ENCODE measurements at regions not wholly inside any gene's neighbourhood (a gene's known extent, or its start where the extent isn't known, plus 50 kb on each side); places are given as distances from the start of the nearest gene placed in this dataset.

- H4K5ac ChIP-seq (ENCODE audit: low read depth, low read length), result peak overlapping the region; percentile 97
- H2BK15ac ChIP-seq (ENCODE audit: low read depth, low read length), result peak overlapping the region; percentile 97; the same call in 2 of the 3 replicates
- peaks cover 15% of the 10 kb centered on the region for H3K4me1 ChIP-seq (ENCODE audit: control insufficient read depth, insufficient read depth, low read length)
- peak overlapping the region; percentile 97 for H2BK120ac ChIP-seq (ENCODE audit: low read depth, low read length)
- no peak overlapping the region for H2AK9ac ChIP-seq (replicated peaks; ENCODE audit: low read depth, low read length, poor library complexity)
- peak overlapping the region; percentile 81 to 95 for H4K8ac ChIP-seq (ENCODE audit: low read depth in 2 of 2, low read length in 2 of 2)
- in situ Hi-C loops (cut with MboI; ENCODE audit: low sequenced_read_pairs) (loop anchor here (5.0 kb wide), 1 partner anchor 257 kb away; no protein-coding TSS in a partner anchor), dilution Hi-C loops (cut with HindIII; ENCODE audit: low sequenced_read_pairs, unreplicated experiment) (no loop called here), intact Hi-C loops (cut with micrococcal nuclease) (loop anchor here (2.0 to 5.0 kb wide), 2 partner anchors 148 to 447 kb away; no protein-coding TSS in a partner anchor)
- ChIA-PET CTCF (no interaction called here), POLR2A (ENCODE audit: unreplicated experiment) (interaction anchor here (1.2 kb wide), 1 partner anchor 241 kb away, joined by 4 read pairs; no protein-coding TSS in a partner anchor)
- ATAC-seq (ENCODE audit: low read depth) (peak; percentile 52), DNase-seq (peak; percentile 90)
- H2AK5ac ChIP-seq (ENCODE audit: low read depth, low read length), result peak overlapping the region; percentile 98; the same call in 1 of the 2 replicates
- BruUV-seq (replicated peaks), result no TSS peak
- no peak overlapping the region for H2AFZ ChIP-seq (replicated peaks; ENCODE audit: low read length, poor library complexity)
- no peaks in the 10 kb centered on the region for H3K36me3 ChIP-seq (ENCODE audit: control insufficient read depth, insufficient read depth, low read length)
- peak overlapping the region; percentile 97 for H3K4ac ChIP-seq (ENCODE audit: low read depth, low read length)
- no peak overlapping the region for H3K4me3 ChIP-seq (ENCODE audit: insufficient read depth, low read depth, low read length)
- no peaks in the 10 kb centered on the region for H3K9me3 ChIP-seq (ENCODE audit: control insufficient read depth, insufficient read depth, low read length)
- peak overlapping the region; percentile 97 for H2BK20ac ChIP-seq (ENCODE audit: low read depth, low read length)
- TF ChIP-seq BHLHE40 (IDR thresholded peaks at IDR 0.05; ENCODE audit: low read depth, low read length) (peak; percentile 58), FOS (IDR thresholded peaks at IDR 0.05; ENCODE audit: low read depth, low read length) (no peak), MAZ (IDR thresholded peaks at IDR 0.05; ENCODE audit: borderline replicate concordance, low read depth, low read length) (0 out of 2 replicates have a peak, but pooled peaks have one; percentile 19)
- H3K56ac ChIP-seq (ENCODE audit: extremely low read depth, insufficient read depth, low read length), result peak overlapping the region; percentile 83
- H3K18ac ChIP-seq (ENCODE audit: low read depth, low read length), result peak overlapping the region; percentile 99
- peaks cover 12% of the 10 kb centered on the region for H3K9me1 ChIP-seq (ENCODE audit: insufficient read depth, low read length)
- no peaks in the 10 kb centered on the region for H4K20me1 ChIP-seq (ENCODE audit: insufficient read depth, low read length)
- peak overlapping the region; percentile 92 for H3K14ac ChIP-seq (replicated peaks; ENCODE audit: low read depth, low read length)
- WGBS, 2 experiments (ENCODE audit: extremely low coverage in 2 of 2, insufficient read length in 1 of 2), result no CpG with 5 or more reads among the region's 1 CpG
- H3K9ac ChIP-seq (ENCODE audit: low read depth, low read length), result peak overlapping the region; percentile 16; the same call in 1 of the 2 replicates
- peak overlapping the region; percentile 94 for H4K91ac ChIP-seq (ENCODE audit: insufficient read depth, low read depth, low read length)
- peak overlapping the region; percentile 94 for H2BK5ac ChIP-seq (ENCODE audit: low read depth, low read length, poor library complexity, severe bottlenecking)
- peak overlapping the region; percentile 82 for H3K23ac ChIP-seq (ENCODE audit: low read depth, low read length)
- peak overlapping the region; percentile 79 for H3K27ac ChIP-seq (ENCODE audit: insufficient read depth, low read length)
- H3K4me2 ChIP-seq (ENCODE audit: low read depth, low read length), result peak overlapping the region; percentile 17; the same call in 1 of the 2 replicates
- no peaks in the 10 kb centered on the region for H3K79me1 ChIP-seq (ENCODE audit: low read depth in 1 of 2, low read length in 2 of 2)
- H3K27me3 ChIP-seq (ENCODE audit: control insufficient read depth, insufficient read depth, low read length), result no peaks in the 10 kb centered on the region
Observed at GRCh38 chr5:111999286-111999685, 242.3 kb upstream of the NREP start.
